HG03108 (cell line): ENCODE measurements at regions not wholly inside any gene's neighbourhood (a gene's known extent, or its start where the extent isn't known, plus 50 kb on each side); places are given as distances from the start of the nearest gene placed in this dataset.
"Not testable (repeated sequence)": the region's sequence is repeated elsewhere in the genome, so short reads cannot be mapped to it uniquely, and the experiment has no call there.

ENCODE experiments used
- ATAC-seq: cut with Tn5 transposase; IDR thresholded peaks from one replicate; pipeline ENCODE4 v1.9.1; 2021; ENCODE audit warnings: moderate library complexity; ENCODE audit not compliant: unreplicated experiment

GRCh38 chr1:193909406-193910082, 723.1 kb upstream of the B3GALT2 start:
- ATAC-seq = no peak

- no peak for ATAC-seq
Measured at GRCh38 chr1:193905288-193906085, 719.1 kb upstream of the B3GALT2 start.

- ATAC-seq = no peak
Measured at GRCh38 chr1:193891788-193892187, 705.4 kb upstream of the B3GALT2 start.

- no peak for ATAC-seq
Measured at GRCh38 chr1:193890935-193891334, 704.5 kb upstream of the B3GALT2 start.

GRCh38 chr1:193884848-193885558, 698.6 kb upstream of the B3GALT2 start:
- ATAC-seq = no peak

- not testable (repeated sequence) for ATAC-seq
Measured at GRCh38 chr1:193877920-193878319, 691.5 kb upstream of the B3GALT2 start.

GRCh38 chr1:193868425-193868824, 682.0 kb upstream of the B3GALT2 start:
- ATAC-seq = no peak

- ATAC-seq = no peak
Measured at GRCh38 chr1:193856261-193856660, 669.8 kb upstream of the B3GALT2 start.

GRCh38 chr1:193850745-193851144, 664.3 kb upstream of the B3GALT2 start:
- no peak for ATAC-seq

- no peak for ATAC-seq
Measured at GRCh38 chr1:193846876-193847604, 660.6 kb upstream of the B3GALT2 start.

- no peak for ATAC-seq
Measured at GRCh38 chr1:193846411-193846810, 660.0 kb upstream of the B3GALT2 start.

GRCh38 chr1:193841857-193842256, 655.4 kb upstream of the B3GALT2 start:
- ATAC-seq = no peak

GRCh38 chr1:193831465-193831864, 645.1 kb upstream of the B3GALT2 start:
- ATAC-seq = no peak

- no peak for ATAC-seq
Measured at GRCh38 chr1:193827516-193827915, 641.1 kb upstream of the B3GALT2 start.

- ATAC-seq = no peak
Measured at GRCh38 chr1:193819376-193819775, 633.0 kb upstream of the B3GALT2 start.

GRCh38 chr1:193807208-193807607, 620.8 kb upstream of the B3GALT2 start:
- ATAC-seq = no peak

- no peak for ATAC-seq
Measured at GRCh38 chr1:193806079-193807048, 620.0 kb upstream of the B3GALT2 start.

GRCh38 chr1:193799948-193800690, 613.7 kb upstream of the B3GALT2 start:
- no peak for ATAC-seq

GRCh38 chr1:193799371-193799770, 613.0 kb upstream of the B3GALT2 start:
- no peak for ATAC-seq
